LoVo (cell line): ENCODE measurements at regions not wholly inside any gene's neighbourhood (a gene's known extent, or its start where the extent isn't known, plus 50 kb on each side); places are given as distances from the start of the nearest gene placed in this dataset.
"Not testable (repeated sequence)": the region's sequence is repeated elsewhere in the genome, so short reads cannot be mapped to it uniquely, and the experiment has no call there.

Experiments used
- DNase-seq: peaks from one replicate; pipeline ENCODE4 v3.0.0-alpha.2; 2016; ENCODE audit warnings: low spot score

GRCh38 chr7:20083781-20084180, 133.4 kb downstream of the MACC1 start:
- DNase-seq, result no peak

GRCh38 chr7:20079080-20079479, 138.1 kb downstream of the MACC1 start:
- DNase-seq, result no peak

- DNase-seq, result no peak
Observed at GRCh38 chr7:20076835-20077234, 140.3 kb downstream of the MACC1 start.

GRCh38 chr7:20075992-20076820, 141.0 kb downstream of the MACC1 start:
- DNase-seq, result no peak

- DNase-seq, result no peak
Observed at GRCh38 chr7:20075440-20075839, 141.7 kb downstream of the MACC1 start.

GRCh38 chr7:20068004-20068403, 149.2 kb downstream of the MACC1 start:
- DNase-seq, result not testable (repeated sequence)

- no peak for DNase-seq
Observed at GRCh38 chr7:20064974-20065862, 152.0 kb downstream of the MACC1 start.

- DNase-seq, result no peak
Observed at GRCh38 chr7:20064181-20064970, 152.8 kb downstream of the MACC1 start.

GRCh38 chr7:20063644-20064043, 153.5 kb downstream of the MACC1 start:
- no peak for DNase-seq

- DNase-seq, result no peak
Observed at GRCh38 chr7:20062932-20063331, 154.3 kb downstream of the MACC1 start.

- DNase-seq, result no peak
Observed at GRCh38 chr7:20053334-20054104, 163.7 kb downstream of the MACC1 start.

GRCh38 chr7:20050241-20050966, 166.8 kb downstream of the MACC1 start:
- DNase-seq, result no peak

GRCh38 chr7:20038676-20039075, 178.5 kb downstream of the MACC1 start:
- DNase-seq, result no peak

GRCh38 chr7:20035279-20035875, 181.8 kb downstream of the MACC1 start:
- DNase-seq, result no peak

- no peak for DNase-seq
Observed at GRCh38 chr7:20033621-20034400, 183.4 kb downstream of the MACC1 start.

GRCh38 chr7:20032741-20033140, 184.4 kb downstream of the MACC1 start:
- no peak for DNase-seq

GRCh38 chr7:20030915-20031362, 186.2 kb downstream of the MACC1 start:
- no peak for DNase-seq

- DNase-seq, result no peak
Observed at GRCh38 chr7:20030417-20030816, 186.8 kb downstream of the MACC1 start.

GRCh38 chr7:20026762-20027161, 190.4 kb downstream of the MACC1 start:
- no peak for DNase-seq
